ENCODE measurements at regions not wholly inside any gene's neighbourhood (a gene's known extent, or its start where the extent isn't known, plus 50 kb on each side); places are given as distances from the start of the nearest gene placed in this dataset.

GRCh38 chr1:186557147-186557777, 96.3 kb upstream of the PDC start:
- intact Hi-C loops (cut with DNase I; ENCODE audit: low total_unique reads): no loop called here
- no peak for DNase-seq
- Histone ChIP-seq H3K9me3 (no peaks in the 10 kb centered on the region), H3K36me3 (no peaks in the 10 kb centered on the region), H3K27me3 (no peaks in the 10 kb centered on the region), H3K4me3 (no peak overlapping the region), H3K4me1 (no peaks in the 10 kb centered on the region), H3K27ac (no peak overlapping the region)
- TF ChIP-seq CTCF (IDR thresholded peaks at IDR 0.05) (no peak), POLR2A (IDR thresholded peaks at IDR 0.05) (no peak)

GRCh38 chr1:186550832-186551231, 89.9 kb upstream of the PDC start:
- H3K9me3 ChIP-seq: no peaks in the 10 kb centered on the region
- H3K27me3 ChIP-seq: no peaks in the 10 kb centered on the region
- intact Hi-C loops (cut with DNase I; ENCODE audit: low total_unique reads): no loop called here
- H3K4me3 ChIP-seq: no peak overlapping the region
- DNase-seq: no peak
- no peaks in the 10 kb centered on the region for H3K4me1 ChIP-seq
- H3K27ac ChIP-seq: no peak overlapping the region
- TF ChIP-seq POLR2A (IDR thresholded peaks at IDR 0.05) (no peak), CTCF (IDR thresholded peaks at IDR 0.05) (no peak)
- H3K36me3 ChIP-seq: no peaks in the 10 kb centered on the region

- H3K9me3 ChIP-seq: peaks cover 0 to 2% of the 10 kb centered on the region in 2 donors
- no peak for TF ChIP-seq POLR2A (IDR thresholded peaks at IDR 0.05)
- TF ChIP-seq CTCF (IDR thresholded peaks at IDR 0.05): no peak
- no peaks in the 10 kb centered on the region for H3K4me1 ChIP-seq
- H3K4me3 ChIP-seq: no peak overlapping the region
- intact Hi-C loops (cut with DNase I; ENCODE audit: low total_unique reads): no loop called here
- H3K27ac ChIP-seq: no peak overlapping the region
- H3K36me3 ChIP-seq: no peaks in the 10 kb centered on the region
- DNase-seq: no peak
- H3K27me3 ChIP-seq: no peaks in the 10 kb centered on the region
Observed at GRCh38 chr1:186541003-186541402, 80.1 kb upstream of the PDC start.

GRCh38 chr1:186540521-186540920, 79.6 kb upstream of the PDC start:
- TF ChIP-seq POLR2A (IDR thresholded peaks at IDR 0.05): no peak
- H3K4me1 ChIP-seq: no peaks in the 10 kb centered on the region
- peaks cover 0 to 2% of the 10 kb centered on the region in 2 donors for H3K9me3 ChIP-seq
- no peaks in the 10 kb centered on the region for H3K36me3 ChIP-seq
- no peak overlapping the region for H3K4me3 ChIP-seq
- intact Hi-C loops (cut with DNase I; ENCODE audit: low total_unique reads): no loop called here
- H3K27me3 ChIP-seq: no peaks in the 10 kb centered on the region
- no peak for DNase-seq
- H3K27ac ChIP-seq: no peak overlapping the region

- intact Hi-C loops (cut with DNase I; ENCODE audit: low total_unique reads): no loop called here
- no peak for TF ChIP-seq POLR2A (IDR thresholded peaks at IDR 0.05)
- no peak for TF ChIP-seq CTCF (IDR thresholded peaks at IDR 0.05)
- DNase-seq: no peak
- no peak overlapping the region for H3K4me3 ChIP-seq
- H3K9me3 ChIP-seq: no peaks in the 10 kb centered on the region
- no peaks in the 10 kb centered on the region for H3K4me1 ChIP-seq
- H3K27me3 ChIP-seq: no peaks in the 10 kb centered on the region
- no peak overlapping the region for H3K27ac ChIP-seq
- H3K36me3 ChIP-seq: no peaks in the 10 kb centered on the region
Observed at GRCh38 chr1:186536273-186536890, 75.5 kb upstream of the PDC start.

Data from uterus (tissue), 3 donors.